PC-9 (cell line): ENCODE measurements at regions not wholly inside any gene's neighbourhood (a gene's known extent, or its start where the extent isn't known, plus 50 kb on each side); places are given as distances from the start of the nearest gene placed in this dataset.

Experiments
- BruUV-seq: library from RNA; stranded (reverse); fragments of 400-500 nt; replicated peaks from 2 replicates; lab custom pipeline; 2021; lab: Mats Ljungman, UMichigan
- CTCF ChIA-PET: fragments of 300-600 bp; sonication (Branson Sonifier 250); formaldehyde crosslinking; loops from one replicate; lab custom pipeline; 2022; ENCODE audit warnings: antibody characterized with exemption; lab: Charles Lee
- POLR2A ChIA-PET: fragments of 300-600 bp; sonication (Branson Sonifier 250); formaldehyde crosslinking; loops from one replicate; lab custom pipeline; 2022; ENCODE audit warnings: antibody characterized with exemption; ENCODE audit not compliant: unreplicated experiment; lab: Charles Lee
- DNase-seq, 2 experiments: peaks; one replicate each; pipeline versions ENCODE4 v3.0.0 to v3.0.0-alpha.2; 2015 to 2022; ENCODE audit warnings: mixed read lengths in 1 of 2
- H2AFZ ChIP-seq: fragments of 200-600 bp; sonication (generic); 2 replicates; pipeline ENCODE4 v1.8.1; 2017; ENCODE audit warnings: antibody characterized with exemption
- H3F3A ChIP-seq: fragments of 200-600 bp; sonication (generic); 2 replicates; pipeline ENCODE4 v1.8.1; 2017; ENCODE audit warnings: antibody characterized with exemption, mild to moderate bottlenecking, low read depth; ENCODE audit not compliant: insufficient read depth
- H3K27ac ChIP-seq: fragments of 200-600 bp; sonication (generic); 2 replicates; pipeline ENCODE4 v1.6.1; 2016; ENCODE audit warnings: mixed run types
- H3K27me3 ChIP-seq: fragments of 200-600 bp; sonication (generic); 2 replicates; pipeline ENCODE4 v1.6.1; 2016; ENCODE audit warnings: low read depth, mixed run types; ENCODE audit not compliant: insufficient read depth
- H3K36me3 ChIP-seq: fragments of 200-600 bp; sonication (generic); 2 replicates; pipeline ENCODE4 v1.6.1; 2016; ENCODE audit warnings: low read depth, mixed run types
- H3K4me1 ChIP-seq: fragments of 200-600 bp; sonication (generic); replicated peaks from 2 replicates; pipeline ENCODE4 v1.6.1; 2016; ENCODE audit warnings: mixed run types; ENCODE audit not compliant: insufficient read depth
- H3K4me2 ChIP-seq: fragments of 200-600 bp; sonication (generic); 2 replicates; pipeline ENCODE4 v1.6.1; 2017; ENCODE audit warnings: mixed run types
- H3K4me3 ChIP-seq: fragments of 200-600 bp; sonication (generic); 2 replicates; pipeline ENCODE4 v1.6.1; 2016; ENCODE audit warnings: mixed run types
- H3K79me2 ChIP-seq: fragments of 200-600 bp; sonication (generic); 2 replicates; pipeline ENCODE4 v1.6.1; 2017; ENCODE audit warnings: low read depth, mixed run types
- H3K9me2 ChIP-seq: fragments of 200-600 bp; sonication (generic); 2 replicates; pipeline ENCODE4 v1.8.1; 2017; ENCODE audit warnings: mild to moderate bottlenecking; ENCODE audit not compliant: insufficient read depth
- H3K9me3 ChIP-seq: fragments of 200-600 bp; sonication (generic); 2 replicates; pipeline ENCODE4 v1.8.1; 2016; ENCODE audit warnings: low read depth; ENCODE audit not compliant: insufficient read depth
- H4K20me1 ChIP-seq: fragments of 200-600 bp; sonication (generic); 2 replicates; pipeline ENCODE4 v1.8.1; 2017; ENCODE audit not compliant: insufficient read depth
- EZH2 ChIP-seq: fragments of 200-600 bp; sonication (generic); IDR thresholded peaks from 2 replicates; pipeline ENCODE4 v1.8.0; 2017; ENCODE audit warnings: antibody characterized with exemption, low read depth
- intact Hi-C: fragments of 100-400 bp; cut with micrococcal nuclease; formaldehyde crosslinking; loops from one replicate; pipeline ENCODE4 v1.10.0; 2022; ENCODE audit not compliant: unreplicated experiment
- TF ChIP-seq, protein P1 (sequence below): fragments of 200-600 bp; sonication (generic); conservative IDR thresholded peaks from 2 replicates; pipeline ENCODE4 v1.6.1; 2017; ENCODE audit warnings: mixed run types, antibody characterized with exemption, mild to moderate bottlenecking, moderate library complexity

DNA sequence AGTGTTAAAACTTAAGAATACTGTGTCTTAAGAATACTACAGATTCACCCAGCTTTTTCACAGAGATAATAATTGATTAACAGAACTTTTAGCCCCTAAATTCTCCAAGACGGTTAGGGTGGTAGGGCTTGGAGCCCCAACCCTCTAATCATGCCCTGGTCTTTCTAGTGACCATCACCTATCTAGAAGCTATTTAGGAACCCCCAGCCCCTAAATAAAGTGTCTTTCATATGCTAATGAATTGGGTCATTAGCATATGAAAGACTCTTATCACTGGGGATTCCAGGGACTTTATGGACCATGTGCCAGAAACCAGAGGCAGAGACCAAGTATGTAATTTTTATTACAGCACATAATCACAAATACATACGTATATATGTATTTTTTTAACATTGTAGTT is 999.7 kb upstream of the RAG2 start:
- Histone ChIP-seq H3K36me3 (no peaks in the 10 kb centered on the region), H3K27me3 (no peaks in the 10 kb centered on the region), H3K9me2 (no peaks in the 10 kb centered on the region), H3K4me2 (no peak overlapping the region), H3K4me3 (no peak overlapping the region), H3K27ac (no peak overlapping the region), H3K9me3 (no peaks in the 10 kb centered on the region), H3K79me2 (no peaks in the 10 kb centered on the region), H4K20me1 (no peaks in the 10 kb centered on the region), H3F3A (no peaks in the 10 kb centered on the region), H3K4me1 (no peaks in the 10 kb centered on the region), H2AFZ (no peak overlapping the region)
- CTCF ChIA-PET: no interaction called here
- POLR2A ChIA-PET: no interaction called here
- intact Hi-C loops: no loop called here
- TF ChIP-seq, protein P1, sequence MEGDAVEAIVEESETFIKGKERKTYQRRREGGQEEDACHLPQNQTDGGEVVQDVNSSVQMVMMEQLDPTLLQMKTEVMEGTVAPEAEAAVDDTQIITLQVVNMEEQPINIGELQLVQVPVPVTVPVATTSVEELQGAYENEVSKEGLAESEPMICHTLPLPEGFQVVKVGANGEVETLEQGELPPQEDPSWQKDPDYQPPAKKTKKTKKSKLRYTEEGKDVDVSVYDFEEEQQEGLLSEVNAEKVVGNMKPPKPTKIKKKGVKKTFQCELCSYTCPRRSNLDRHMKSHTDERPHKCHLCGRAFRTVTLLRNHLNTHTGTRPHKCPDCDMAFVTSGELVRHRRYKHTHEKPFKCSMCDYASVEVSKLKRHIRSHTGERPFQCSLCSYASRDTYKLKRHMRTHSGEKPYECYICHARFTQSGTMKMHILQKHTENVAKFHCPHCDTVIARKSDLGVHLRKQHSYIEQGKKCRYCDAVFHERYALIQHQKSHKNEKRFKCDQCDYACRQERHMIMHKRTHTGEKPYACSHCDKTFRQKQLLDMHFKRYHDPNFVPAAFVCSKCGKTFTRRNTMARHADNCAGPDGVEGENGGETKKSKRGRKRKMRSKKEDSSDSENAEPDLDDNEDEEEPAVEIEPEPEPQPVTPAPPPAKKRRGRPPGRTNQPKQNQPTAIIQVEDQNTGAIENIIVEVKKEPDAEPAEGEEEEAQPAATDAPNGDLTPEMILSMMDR: no peak
- no peak for TF ChIP-seq EZH2
- no TSS peak for BruUV-seq
- no peak for DNase-seq

DNA sequence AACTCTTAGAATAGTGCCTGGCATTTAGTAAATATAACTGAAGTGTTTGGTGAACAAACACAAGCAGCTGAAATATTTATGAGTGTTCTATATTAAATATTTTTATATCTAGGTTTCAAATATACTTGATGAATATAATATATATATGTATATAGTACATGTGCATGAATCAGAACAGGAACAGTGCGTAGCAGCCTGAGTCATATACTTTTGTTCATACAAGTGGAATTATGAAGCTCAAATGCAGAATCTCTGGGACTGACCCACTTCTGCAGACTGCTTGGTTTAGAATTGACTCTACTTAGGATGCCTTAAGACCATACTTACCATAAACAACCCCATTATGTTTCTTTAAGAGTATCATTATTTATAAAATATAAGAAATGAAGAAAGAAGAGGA is 997.8 kb upstream of the RAG2 start:
- intact Hi-C loops: no loop called here
- H3K4me1 ChIP-seq: no peaks in the 10 kb centered on the region
- H3K79me2 ChIP-seq: no peaks in the 10 kb centered on the region
- no peak overlapping the region for H2AFZ ChIP-seq
- no peak for DNase-seq
- no peak overlapping the region for H3K27ac ChIP-seq
- H4K20me1 ChIP-seq: no peaks in the 10 kb centered on the region
- no peak overlapping the region for H3K4me2 ChIP-seq
- no TSS peak for BruUV-seq
- H3K36me3 ChIP-seq: no peaks in the 10 kb centered on the region
- POLR2A ChIA-PET: no interaction called here
- no peaks in the 10 kb centered on the region for H3K9me2 ChIP-seq
- no peak overlapping the region for H3K4me3 ChIP-seq
- CTCF ChIA-PET: no interaction called here
- no peaks in the 10 kb centered on the region for H3K27me3 ChIP-seq
- no peaks in the 10 kb centered on the region for H3K9me3 ChIP-seq
- TF ChIP-seq EZH2: no peak
- TF ChIP-seq, protein P1: no peak
- H3F3A ChIP-seq: no peaks in the 10 kb centered on the region

DNA sequence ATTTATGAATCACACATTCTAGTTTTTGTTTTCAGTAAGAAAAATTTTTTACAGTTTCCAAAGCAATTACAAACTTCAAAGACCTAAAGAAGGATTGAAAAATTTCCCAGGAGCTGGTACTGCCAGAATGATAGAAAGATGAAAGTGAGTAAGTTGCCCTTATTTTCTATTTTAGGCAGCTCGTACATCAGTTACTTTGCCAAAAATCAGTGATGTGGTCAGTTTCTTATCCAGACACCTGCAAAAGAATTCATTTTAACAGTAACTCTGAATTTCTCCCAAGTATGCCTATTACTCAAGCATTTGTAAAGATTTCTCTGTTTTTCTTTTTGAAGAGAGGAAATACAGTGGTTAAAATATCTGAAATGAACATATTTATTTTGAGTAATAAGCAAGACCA is 976.3 kb upstream of the RAG2 start:
- no peaks in the 10 kb centered on the region for H3K36me3 ChIP-seq
- TF ChIP-seq EZH2: no peak
- TF ChIP-seq, protein P1: no peak
- no peaks in the 10 kb centered on the region for H3K79me2 ChIP-seq
- no peaks in the 10 kb centered on the region for H3K9me3 ChIP-seq
- H3K4me3 ChIP-seq: no peak overlapping the region
- H3K27me3 ChIP-seq: no peaks in the 10 kb centered on the region
- peaks cover 4% of the 10 kb centered on the region; the same call in 1 of the 2 replicates for H3K9me2 ChIP-seq
- no peak for DNase-seq
- CTCF ChIA-PET: no interaction called here
- no peaks in the 10 kb centered on the region for H3F3A ChIP-seq
- H3K27ac ChIP-seq: no peak overlapping the region
- H3K4me1 ChIP-seq: no peaks in the 10 kb centered on the region
- BruUV-seq: no TSS peak
- peak overlapping the region; percentile 41; the same call in 1 of the 2 replicates for H2AFZ ChIP-seq
- POLR2A ChIA-PET: no interaction called here
- H3K4me2 ChIP-seq: no peak overlapping the region
- intact Hi-C loops: no loop called here
- H4K20me1 ChIP-seq: no peaks in the 10 kb centered on the region
